ENCODE measurements at regions not wholly inside any gene's neighbourhood (a gene's known extent, or its start where the extent isn't known, plus 50 kb on each side); places are given as distances from the start of the nearest gene placed in this dataset.

DNA sequence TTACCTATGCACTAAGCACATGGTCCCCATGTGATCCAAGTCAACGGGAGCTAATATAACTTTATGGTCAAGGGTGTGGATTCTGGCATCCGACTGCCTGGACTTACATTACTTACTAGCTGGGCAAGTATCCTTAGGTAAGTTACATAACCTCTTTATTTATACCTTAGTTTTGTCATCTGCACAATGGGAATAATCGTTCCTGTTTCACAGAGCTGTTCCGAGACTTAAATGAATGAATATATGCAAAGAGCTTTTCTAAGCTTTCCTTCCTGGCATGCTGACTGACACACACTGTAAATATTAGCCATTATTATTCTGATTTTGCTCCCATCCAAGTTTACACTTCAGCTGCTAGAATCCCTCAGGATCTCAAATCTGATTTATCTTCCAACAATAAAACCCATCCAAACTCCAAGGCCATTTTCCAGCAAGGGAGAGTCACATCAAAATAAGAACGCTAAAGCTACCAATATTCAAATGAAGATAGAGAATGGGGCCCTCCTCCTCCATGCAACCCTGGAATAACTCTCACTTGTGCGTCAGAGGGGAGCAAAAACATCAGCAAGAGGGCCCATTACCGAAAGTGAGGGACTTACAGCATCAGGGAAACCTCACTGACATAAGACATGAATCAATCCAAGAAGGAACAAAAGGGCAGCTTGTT, 115.6 kb upstream of the KAZN start:
- TF ChIP-seq, protein P1, sequence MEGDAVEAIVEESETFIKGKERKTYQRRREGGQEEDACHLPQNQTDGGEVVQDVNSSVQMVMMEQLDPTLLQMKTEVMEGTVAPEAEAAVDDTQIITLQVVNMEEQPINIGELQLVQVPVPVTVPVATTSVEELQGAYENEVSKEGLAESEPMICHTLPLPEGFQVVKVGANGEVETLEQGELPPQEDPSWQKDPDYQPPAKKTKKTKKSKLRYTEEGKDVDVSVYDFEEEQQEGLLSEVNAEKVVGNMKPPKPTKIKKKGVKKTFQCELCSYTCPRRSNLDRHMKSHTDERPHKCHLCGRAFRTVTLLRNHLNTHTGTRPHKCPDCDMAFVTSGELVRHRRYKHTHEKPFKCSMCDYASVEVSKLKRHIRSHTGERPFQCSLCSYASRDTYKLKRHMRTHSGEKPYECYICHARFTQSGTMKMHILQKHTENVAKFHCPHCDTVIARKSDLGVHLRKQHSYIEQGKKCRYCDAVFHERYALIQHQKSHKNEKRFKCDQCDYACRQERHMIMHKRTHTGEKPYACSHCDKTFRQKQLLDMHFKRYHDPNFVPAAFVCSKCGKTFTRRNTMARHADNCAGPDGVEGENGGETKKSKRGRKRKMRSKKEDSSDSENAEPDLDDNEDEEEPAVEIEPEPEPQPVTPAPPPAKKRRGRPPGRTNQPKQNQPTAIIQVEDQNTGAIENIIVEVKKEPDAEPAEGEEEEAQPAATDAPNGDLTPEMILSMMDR (IDR thresholded peaks at IDR 0.05), result no peak
- no peak for TF ChIP-seq POLR2A (IDR thresholded peaks at IDR 0.05)

Measured in lower leg skin (tissue), 3 donors.